DMS79 (cell line): ENCODE measurements at regions not wholly inside any gene's neighbourhood (a gene's known extent, or its start where the extent isn't known, plus 50 kb on each side); places are given as distances from the start of the nearest gene placed in this dataset.

Source experiments
- DNase-seq: peaks from one replicate; lab custom pipeline; 2025; lab: John Stamatoyannopoulos, UW

GRCh38 chr4:136078976-136079375 lies 1453.3 kb downstream of the PCDH18 start:
- no peak for DNase-seq

GRCh38 chr4:136056748-136057147 lies 1475.5 kb downstream of the PCDH18 start:
- DNase-seq, result no peak

- no peak for DNase-seq
Measured at GRCh38 chr4:136055360-136055759, 1476.9 kb downstream of the PCDH18 start.

GRCh38 chr4:136036744-136037143 lies 1495.5 kb downstream of the PCDH18 start:
- DNase-seq, result no peak

- no peak for DNase-seq
Measured at GRCh38 chr4:136032391-136032790, 1499.9 kb downstream of the PCDH18 start.

DNA sequence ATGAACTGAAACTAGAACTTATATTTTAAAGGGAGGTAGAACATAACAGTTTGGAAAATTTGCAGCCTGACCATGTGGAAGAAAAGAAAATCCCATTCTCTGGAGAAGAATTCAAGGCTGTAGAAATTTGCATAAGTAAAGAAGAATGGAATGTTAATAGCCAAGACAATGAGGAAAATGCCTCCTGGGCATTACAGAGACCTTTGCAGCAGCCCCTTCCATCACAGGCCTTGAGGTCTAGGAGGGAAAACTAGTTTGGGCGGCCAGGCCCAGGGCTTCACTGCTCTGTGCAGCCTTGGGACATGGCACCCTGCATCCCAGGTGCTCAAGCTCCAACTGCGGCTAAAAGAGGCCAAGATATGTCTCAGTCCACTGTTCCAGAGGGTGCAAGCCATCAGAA lies 1506.8 kb downstream of the PCDH18 start:
- no peak for DNase-seq

- DNase-seq, result no peak
Measured at GRCh38 chr4:136017556-136017955, 1514.7 kb downstream of the PCDH18 start.

DNA sequence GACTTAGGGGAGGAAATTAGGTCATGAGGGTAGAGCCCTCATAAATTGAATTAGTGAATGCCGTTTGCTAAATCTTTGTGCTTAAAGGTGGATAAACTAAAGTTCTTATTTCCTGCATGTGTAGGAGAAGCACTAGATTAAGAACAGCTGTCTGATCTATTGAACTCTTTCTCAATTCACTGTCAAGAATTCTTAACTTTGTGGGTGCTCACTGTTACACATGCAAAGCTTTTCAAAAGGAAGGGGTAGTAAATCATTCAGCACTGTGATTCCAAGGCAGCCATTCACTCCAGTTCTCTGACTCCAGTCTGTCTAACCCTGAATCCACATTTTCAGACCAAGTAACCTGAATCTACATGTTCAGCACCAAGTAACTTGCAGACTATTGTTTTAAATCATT lies 1520.1 kb downstream of the PCDH18 start:
- DNase-seq, result no peak

- no peak for DNase-seq
Measured at GRCh38 chr4:136009258-136009832, 1522.9 kb downstream of the PCDH18 start.

DNA sequence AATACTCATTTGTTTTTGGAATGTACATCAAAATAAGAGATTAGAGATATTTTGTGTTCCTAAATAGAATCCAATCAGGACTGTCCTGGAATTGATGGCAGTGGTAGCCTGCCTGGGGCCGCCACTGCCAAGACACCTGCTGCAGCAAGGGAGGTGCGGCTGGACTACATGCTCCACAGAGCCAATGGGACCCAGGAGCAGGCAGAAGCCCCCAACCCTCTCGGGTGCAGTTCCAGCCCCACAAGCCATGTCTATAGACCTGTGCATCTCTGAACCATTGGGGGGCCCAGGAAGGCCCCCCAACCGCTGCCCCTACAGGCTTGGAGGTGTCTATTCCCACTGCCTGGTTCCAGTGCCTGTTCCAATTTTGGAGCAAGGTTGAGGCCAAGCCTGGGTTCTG lies 1524.3 kb downstream of the PCDH18 start:
- DNase-seq, result no peak

GRCh38 chr4:136002316-136002715 lies 1530.0 kb downstream of the PCDH18 start:
- no peak for DNase-seq

- no peak for DNase-seq
Measured at GRCh38 chr4:136001791-136002190, 1530.5 kb downstream of the PCDH18 start.

- no peak for DNase-seq
Measured at GRCh38 chr4:136000246-136000645, 1532.0 kb downstream of the PCDH18 start.

DNA sequence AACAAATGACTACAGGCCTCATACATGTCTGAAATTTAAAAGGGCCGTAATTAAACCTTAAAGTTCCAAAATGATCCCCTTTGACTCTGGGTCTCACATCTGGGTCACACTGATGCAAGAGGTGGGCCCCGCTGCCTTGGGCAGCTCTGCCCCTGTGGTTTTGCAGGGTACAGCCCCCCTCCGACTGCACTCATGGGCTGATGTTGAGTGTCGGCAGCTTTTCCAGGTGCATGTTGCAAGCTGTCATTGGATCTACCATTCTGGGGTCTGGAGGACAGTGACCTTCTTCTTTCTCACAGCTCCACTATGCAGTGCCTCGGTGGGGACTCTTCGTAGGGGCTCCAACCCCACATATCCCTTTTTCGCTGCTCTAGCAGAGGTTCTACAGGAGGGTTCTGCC lies 1537.9 kb downstream of the PCDH18 start:
- no peak for DNase-seq

DNA sequence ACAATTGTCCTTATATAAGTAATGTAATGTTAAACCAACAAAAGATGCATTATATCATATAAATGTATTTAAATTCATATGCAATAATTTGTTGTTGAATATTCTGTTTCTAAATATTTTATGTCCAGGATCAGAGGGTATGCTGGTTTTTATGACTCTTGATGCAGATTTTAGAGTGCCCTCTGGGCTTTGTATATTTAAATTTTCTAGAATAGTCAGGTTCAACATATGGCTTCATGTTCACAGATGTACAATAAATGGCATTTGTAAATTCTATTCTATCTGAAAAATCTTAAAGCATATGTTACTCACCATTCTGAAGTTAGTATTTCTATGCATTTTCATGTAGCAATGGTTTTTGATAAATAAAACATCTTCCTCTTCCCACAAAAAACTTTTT lies 1555.4 kb downstream of the PCDH18 start:
- no peak for DNase-seq

DNA sequence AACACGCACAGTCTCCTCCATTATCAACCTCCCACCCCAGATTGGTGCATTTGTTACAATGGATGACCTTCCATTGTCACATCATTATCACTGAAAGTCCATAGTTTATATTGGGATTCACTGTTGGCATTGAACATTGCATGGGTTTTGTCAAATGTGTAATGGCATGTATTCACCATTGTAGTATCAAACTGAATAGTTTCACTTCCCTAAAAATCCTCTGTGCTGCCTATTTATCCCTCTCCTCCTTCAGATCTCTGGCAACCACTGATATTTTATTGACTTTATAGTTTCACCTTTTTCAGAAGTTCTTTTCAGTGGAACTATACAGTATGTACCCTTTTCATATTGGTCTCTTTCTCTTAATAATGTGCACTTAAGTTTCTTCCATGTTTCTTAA lies 1565.4 kb downstream of the PCDH18 start:
- DNase-seq, result no peak

DNA sequence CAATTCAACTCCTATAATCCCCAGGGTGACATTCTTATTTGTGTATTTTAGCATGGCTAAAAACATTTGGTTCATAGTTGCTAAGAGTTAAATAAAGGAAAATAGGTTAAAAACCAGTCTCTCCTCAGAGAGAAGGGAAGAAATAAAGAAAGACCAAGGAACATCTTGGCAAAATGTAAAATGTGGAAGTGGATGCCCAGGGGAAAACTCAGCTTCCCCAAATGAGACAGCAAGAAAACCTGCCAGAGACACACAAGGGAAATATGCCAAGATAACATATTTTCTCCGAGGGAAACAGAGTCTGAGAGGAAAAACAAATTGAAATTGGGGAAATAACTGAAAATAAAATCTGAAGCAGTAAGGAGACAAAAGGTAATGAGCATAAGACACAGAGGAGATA lies 1569.3 kb downstream of the PCDH18 start:
- no peak for DNase-seq

- DNase-seq, result no peak
Measured at GRCh38 chr4:135949931-135950330, 1582.4 kb downstream of the PCDH18 start.

DNA sequence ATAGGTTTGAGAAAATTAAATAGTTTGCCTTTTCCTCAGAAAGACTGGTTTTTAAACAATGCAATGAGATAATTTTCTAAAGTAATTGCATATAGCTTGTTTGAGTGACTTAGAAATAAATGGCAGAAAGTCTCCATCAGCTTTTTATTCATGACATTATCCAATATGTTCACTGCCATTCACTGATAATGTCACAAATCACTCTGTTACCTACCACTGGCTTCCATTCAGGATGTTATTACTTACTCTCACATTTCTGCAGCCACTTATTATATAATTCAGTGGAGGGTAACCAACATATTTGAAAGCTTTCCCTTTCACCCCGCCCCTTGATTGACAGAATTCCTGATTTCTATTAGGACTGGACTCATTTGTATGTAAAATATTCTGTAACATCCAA lies 1583.5 kb downstream of the PCDH18 start:
- DNase-seq, result no peak

- no peak for DNase-seq
Measured at GRCh38 chr4:135941671-135942070, 1590.6 kb downstream of the PCDH18 start.

DNA sequence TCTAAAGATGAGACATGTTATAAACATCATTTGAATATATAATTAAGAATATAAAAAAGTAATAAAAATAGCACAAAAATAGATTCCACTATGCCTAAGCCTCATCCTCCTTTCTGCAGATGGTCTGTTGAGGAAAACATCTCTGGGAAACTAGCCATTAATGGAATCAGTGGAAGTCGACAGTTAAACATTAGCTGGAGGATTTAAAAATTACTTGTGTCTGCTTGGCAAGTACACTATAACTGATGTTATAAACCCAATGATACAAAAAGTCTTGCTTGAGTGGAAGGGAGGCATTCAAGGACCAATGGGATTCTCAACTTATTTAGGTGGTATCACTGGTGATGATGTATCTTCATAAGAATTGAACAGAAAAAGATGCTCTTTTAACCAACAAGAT lies 1598.3 kb downstream of the PCDH18 start:
- no peak for DNase-seq

DNA sequence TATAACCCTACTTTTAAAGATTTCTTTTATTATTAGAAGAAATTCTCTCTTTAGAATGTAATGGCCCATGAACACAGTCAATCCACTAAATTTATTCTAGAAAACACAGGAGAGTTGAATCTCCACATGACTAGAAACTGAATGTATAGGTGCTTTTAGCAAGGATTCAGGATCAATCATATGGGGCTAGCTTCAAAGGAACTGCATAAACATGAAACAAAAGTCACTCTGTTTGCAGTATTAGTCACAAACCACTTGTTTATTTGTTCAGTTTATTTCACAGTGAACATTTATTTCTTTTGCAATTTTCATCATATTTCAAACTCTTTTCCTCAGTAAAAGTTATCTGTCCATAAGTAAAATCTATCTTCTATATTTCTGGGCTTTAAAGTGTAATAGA lies 1604.6 kb downstream of the PCDH18 start:
- DNase-seq, result no peak

- no peak for DNase-seq
Measured at GRCh38 chr4:135921081-135921480, 1611.2 kb downstream of the PCDH18 start.

DNA sequence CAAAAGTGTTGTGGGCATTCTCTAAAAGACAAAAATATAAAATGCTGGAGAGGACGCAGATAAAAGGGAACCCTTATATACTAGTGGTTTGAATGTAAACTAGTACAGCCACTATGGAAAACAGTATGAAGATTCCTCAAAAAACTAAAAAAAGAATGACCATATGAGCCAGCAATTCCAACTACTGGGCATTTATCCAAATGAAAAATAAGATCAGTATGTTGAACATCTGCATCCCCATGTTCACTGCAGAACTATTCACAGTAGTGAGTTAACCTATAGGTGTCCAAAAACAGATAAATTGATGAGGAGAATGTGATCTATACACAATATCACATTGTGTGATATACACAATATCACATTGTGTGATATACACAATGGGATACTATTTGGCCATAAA lies 1615.3 kb downstream of the PCDH18 start:
- DNase-seq, result no peak

GRCh38 chr4:135900956-135901355 lies 1631.3 kb downstream of the PCDH18 start:
- no peak for DNase-seq
